ENCODE measurements at regions not wholly inside any gene's neighbourhood (a gene's known extent, or its start where the extent isn't known, plus 50 kb on each side); places are given as distances from the start of the nearest gene placed in this dataset.
A peak's percentile ranks its signal among the peaks of the same experiment; 100 is the strongest.

DNA sequence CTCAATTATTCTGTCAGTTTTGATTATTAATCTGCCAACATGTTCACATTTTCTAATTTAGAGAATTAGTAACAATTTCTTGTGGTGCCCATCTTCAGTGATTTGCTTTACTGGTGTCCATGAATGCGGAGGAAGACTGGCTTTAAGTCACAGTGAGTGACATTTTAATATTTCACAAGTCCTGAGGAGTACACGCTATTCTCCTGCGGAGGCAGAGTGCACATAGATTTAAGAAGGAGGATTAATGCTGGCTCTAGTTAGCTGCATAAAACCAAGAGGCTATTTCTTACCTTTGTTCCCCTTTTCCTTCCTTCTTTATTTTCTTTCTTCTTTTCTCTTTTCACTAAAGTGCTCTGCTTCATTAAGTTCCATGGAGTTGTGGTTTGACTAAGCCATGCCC is 495.2 kb upstream of the IGFBP7 start:
- Mint-ChIP-seq H3K9me3 (peaks cover 2 to 7% (median 6%) of the 10 kb centered on the region in 3 donors), H3K27me3 (no peaks in the 10 kb centered on the region), H3K36me3 (no peaks in the 10 kb centered on the region), H3K27ac (no peak overlapping the region), H3K4me1 (no peaks in the 10 kb centered on the region), H3K4me3 (no peak overlapping the region)

DNA sequence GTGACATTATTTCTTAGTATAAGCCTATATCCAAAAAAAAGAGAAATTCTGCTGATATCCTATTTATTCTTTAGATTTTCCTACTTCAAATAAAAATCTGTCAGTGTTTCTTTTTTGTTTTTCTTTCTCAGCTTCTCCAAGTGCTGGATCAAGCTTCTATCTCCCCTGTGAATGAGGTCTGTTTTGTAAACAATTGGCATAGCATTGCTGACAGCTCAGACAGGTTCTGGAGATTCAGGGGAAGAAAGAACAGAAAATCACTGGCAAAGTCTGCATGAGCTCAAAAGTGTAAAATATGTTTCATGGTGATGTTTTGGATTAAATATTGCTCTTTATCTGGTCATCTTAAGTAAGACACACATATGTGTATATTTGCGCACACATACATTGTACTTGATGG is 492.0 kb upstream of the IGFBP7 start:
- Mint-ChIP-seq H3K4me1 (no peaks in the 10 kb centered on the region), H3K9me3 (peaks cover 2 to 7% (median 5%) of the 10 kb centered on the region in 3 donors), H3K36me3 (no peaks in the 10 kb centered on the region), H3K4me3 (no peak overlapping the region), H3K27me3 (no peaks in the 10 kb centered on the region), H3K27ac (no peak overlapping the region)

- Mint-ChIP-seq H3K27me3 (no peaks in the 10 kb centered on the region), H3K36me3 (no peaks in the 10 kb centered on the region), H3K27ac (peak overlapping the region in 1 of 3 donors; percentile 4), H3K9me3 (peaks cover 2 to 10% (median 7%) of the 10 kb centered on the region in 3 donors), H3K4me1 (no peaks in the 10 kb centered on the region), H3K4me3 (no peak overlapping the region)
Observed at GRCh38 chr4:57591073-57591472, 480.9 kb upstream of the IGFBP7 start.

GRCh38 chr4:57588557-57588956 is 478.4 kb upstream of the IGFBP7 start:
- no peak overlapping the region for H3K4me3 Mint-ChIP-seq

GRCh38 chr4:57580710-57581599 is 470.8 kb upstream of the IGFBP7 start:
- H3K27ac Mint-ChIP-seq: no peak overlapping the region
- no peaks in the 10 kb centered on the region for H3K36me3 Mint-ChIP-seq
- no peaks in the 10 kb centered on the region for H3K27me3 Mint-ChIP-seq
- peaks cover 0 to 14% (median 10%) of the 10 kb centered on the region in 3 donors for H3K9me3 Mint-ChIP-seq
- H3K4me3 Mint-ChIP-seq: no peak overlapping the region
- H3K4me1 Mint-ChIP-seq: no peaks in the 10 kb centered on the region

More at GRCh38 chr4:57588557-57588956, 478.4 kb upstream of the IGFBP7 start:
- no peaks in the 10 kb centered on the region for H3K27me3 Mint-ChIP-seq
- no peaks in the 10 kb centered on the region for H3K4me1 Mint-ChIP-seq
- no peaks in the 10 kb centered on the region for H3K36me3 Mint-ChIP-seq
- peaks cover 2 to 12% (median 9%) of the 10 kb centered on the region in 3 donors for H3K9me3 Mint-ChIP-seq
- H3K27ac Mint-ChIP-seq: no peak overlapping the region

GRCh38 chr4:57575426-57575825 is 465.2 kb upstream of the IGFBP7 start:
- H3K27me3 Mint-ChIP-seq: no peaks in the 10 kb centered on the region
- H3K27ac Mint-ChIP-seq: no peak overlapping the region
- no peaks in the 10 kb centered on the region for H3K36me3 Mint-ChIP-seq
- H3K4me1 Mint-ChIP-seq: no peaks in the 10 kb centered on the region
- H3K9me3 Mint-ChIP-seq: peaks cover 0 to 13% (median 7%) of the 10 kb centered on the region in 3 donors
- H3K4me3 Mint-ChIP-seq: no peak overlapping the region

GRCh38 chr4:57554556-57555092 is 444.4 kb upstream of the IGFBP7 start:
- Mint-ChIP-seq H3K4me3 (no peak overlapping the region), H3K9me3 (peaks cover 0 to 5% (median 5%) of the 10 kb centered on the region in 3 donors), H3K27ac (no peak overlapping the region), H3K4me1 (no peaks in the 10 kb centered on the region), H3K36me3 (no peaks in the 10 kb centered on the region), H3K27me3 (no peaks in the 10 kb centered on the region)

DNA sequence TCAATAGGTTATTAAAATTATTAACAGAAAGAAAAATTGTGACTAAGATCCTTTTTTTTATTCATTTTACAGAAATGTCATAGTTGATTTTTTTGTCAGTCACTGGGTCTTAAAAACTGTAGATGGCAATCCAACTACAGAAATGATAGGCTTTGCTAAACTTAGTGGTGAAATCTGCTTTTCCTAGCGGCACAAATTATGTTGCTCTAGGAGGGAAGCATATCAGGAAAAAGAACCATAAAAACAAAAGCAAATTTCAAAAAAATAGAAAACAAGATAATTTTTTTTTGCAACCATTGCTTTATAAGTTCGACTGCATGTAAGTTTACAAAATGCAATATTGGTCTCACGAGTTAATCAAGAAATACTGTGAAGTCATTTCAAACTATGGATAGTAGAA is 443.5 kb upstream of the IGFBP7 start:
- Mint-ChIP-seq H3K36me3 (no peaks in the 10 kb centered on the region), H3K4me3 (no peak overlapping the region), H3K27me3 (no peaks in the 10 kb centered on the region), H3K9me3 (peaks cover 0 to 5% (median 4%) of the 10 kb centered on the region in 3 donors), H3K27ac (no peak overlapping the region), H3K4me1 (no peaks in the 10 kb centered on the region)

DNA sequence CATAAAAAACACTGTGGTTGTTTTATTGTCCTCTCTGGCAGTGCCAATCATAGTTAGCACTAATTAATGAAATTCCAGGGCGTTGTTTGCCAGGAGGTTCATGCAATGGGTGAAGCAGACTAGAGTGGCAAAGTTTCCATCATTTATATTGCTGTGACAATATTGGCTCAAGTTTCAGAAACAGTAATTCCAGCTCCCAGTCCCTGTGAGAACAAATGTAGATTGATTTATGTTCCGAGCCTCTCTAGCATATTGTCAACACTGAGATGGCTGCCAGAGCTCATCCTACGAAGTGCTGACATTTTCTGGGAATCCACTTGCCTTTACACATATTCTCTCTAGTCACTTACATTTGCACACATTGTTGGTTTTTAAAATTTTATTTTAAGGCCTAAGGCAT is 440.0 kb upstream of the IGFBP7 start:
- Mint-ChIP-seq H3K4me1 (no peaks in the 10 kb centered on the region), H3K27ac (no peak overlapping the region), H3K4me3 (no peak overlapping the region), H3K27me3 (no peaks in the 10 kb centered on the region), H3K9me3 (peaks cover 0 to 10% (median 0%) of the 10 kb centered on the region in 3 donors), H3K36me3 (no peaks in the 10 kb centered on the region)

DNA sequence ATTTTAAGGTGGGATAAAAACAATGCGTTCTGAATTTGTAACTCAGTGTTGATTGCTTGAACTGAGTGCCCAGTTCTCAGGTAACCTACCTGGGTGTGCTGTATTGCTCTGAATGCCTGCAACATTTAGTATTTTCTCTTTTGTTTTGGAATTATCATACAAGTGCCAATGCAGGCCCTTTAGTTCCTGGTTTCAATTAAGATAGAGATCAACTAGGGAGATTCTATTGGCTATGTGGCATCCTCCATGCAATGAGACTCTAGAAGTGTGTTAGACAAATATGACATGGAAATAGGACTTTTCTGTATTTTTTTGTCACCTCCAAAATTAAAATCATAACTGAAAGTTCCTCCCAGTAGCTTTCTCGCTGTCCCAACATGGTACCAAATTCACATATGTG is 438.7 kb upstream of the IGFBP7 start:
- Mint-ChIP-seq H3K36me3 (no peaks in the 10 kb centered on the region), H3K27ac (no peak overlapping the region), H3K27me3 (no peaks in the 10 kb centered on the region), H3K4me1 (no peaks in the 10 kb centered on the region), H3K4me3 (no peak overlapping the region), H3K9me3 (peaks cover 0 to 5% (median 0%) of the 10 kb centered on the region in 3 donors)

GRCh38 chr4:57544811-57545654 is 434.8 kb upstream of the IGFBP7 start:
- H3K9me3 Mint-ChIP-seq: peaks cover 0 to 5% (median 0%) of the 10 kb centered on the region in 3 donors
- H3K4me1 Mint-ChIP-seq: no peaks in the 10 kb centered on the region
- no peak overlapping the region for H3K4me3 Mint-ChIP-seq
- no peaks in the 10 kb centered on the region for H3K36me3 Mint-ChIP-seq
- no peaks in the 10 kb centered on the region for H3K27me3 Mint-ChIP-seq
- H3K27ac Mint-ChIP-seq: no peak overlapping the region

DNA sequence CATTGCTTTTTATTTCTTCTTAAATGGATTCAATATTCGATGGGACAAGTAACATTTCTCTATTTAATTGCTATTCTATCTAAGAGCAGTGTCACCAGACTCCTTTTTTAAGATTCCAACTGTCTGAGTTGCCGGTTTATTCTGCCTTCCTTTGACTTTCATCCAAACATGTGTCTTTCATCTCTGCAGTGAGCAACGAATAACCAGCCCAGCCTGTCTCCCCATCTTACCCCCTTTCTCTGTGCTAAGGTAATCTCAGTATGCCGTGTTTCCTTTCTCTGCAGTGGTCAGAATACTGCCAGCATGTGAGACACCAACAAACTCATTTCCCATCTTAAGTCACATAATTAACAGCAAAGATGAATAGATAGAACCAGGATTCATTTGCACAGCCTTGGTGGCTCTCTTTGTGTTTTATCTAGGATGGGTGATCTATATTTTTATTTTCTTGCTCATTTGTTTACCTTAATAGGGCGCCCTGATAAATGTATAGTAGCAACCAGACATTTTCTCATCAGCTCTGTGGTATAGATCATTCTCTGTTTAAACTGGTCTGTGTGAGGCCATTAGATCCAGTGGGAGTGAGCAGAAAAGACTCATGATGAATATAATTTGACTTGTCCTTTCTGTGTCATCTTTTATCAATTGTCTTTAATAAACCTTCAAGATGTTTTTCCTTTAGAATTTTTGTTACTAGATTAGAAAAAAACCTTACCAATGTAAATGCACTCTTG is 394.8 kb upstream of the IGFBP7 start:
- no peaks in the 10 kb centered on the region for H3K36me3 Mint-ChIP-seq
- H3K4me1 Mint-ChIP-seq: no peaks in the 10 kb centered on the region
- peaks cover 0 to 6% (median 4%) of the 10 kb centered on the region in 3 donors for H3K9me3 Mint-ChIP-seq
- H3K4me3 Mint-ChIP-seq: no peak overlapping the region
- no peak overlapping the region for H3K27ac Mint-ChIP-seq
- no peaks in the 10 kb centered on the region for H3K27me3 Mint-ChIP-seq

DNA sequence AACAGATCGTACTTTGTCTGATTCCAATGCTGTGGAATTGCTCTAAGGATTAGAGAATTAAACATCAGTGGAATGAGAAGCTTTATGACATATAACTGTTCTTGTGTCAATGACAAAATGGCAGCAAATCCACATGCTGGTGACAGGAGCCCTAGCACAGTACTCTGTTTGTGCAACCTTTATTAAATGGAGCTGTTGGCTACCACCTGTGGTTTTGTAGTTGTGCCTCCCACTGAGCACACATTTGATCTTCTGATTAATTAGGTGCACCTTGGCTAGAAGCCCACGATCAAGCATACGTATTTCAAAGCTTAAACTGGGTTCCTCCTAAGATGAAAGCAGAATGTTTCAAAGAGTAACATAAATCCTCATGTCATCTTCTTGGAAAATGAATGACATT is 394.0 kb upstream of the IGFBP7 start:
- H3K4me3 Mint-ChIP-seq: no peak overlapping the region
- no peaks in the 10 kb centered on the region for H3K4me1 Mint-ChIP-seq
- no peaks in the 10 kb centered on the region for H3K27me3 Mint-ChIP-seq
- H3K9me3 Mint-ChIP-seq: peaks cover 0 to 6% (median 2%) of the 10 kb centered on the region in 3 donors
- H3K27ac Mint-ChIP-seq: no peak overlapping the region
- H3K36me3 Mint-ChIP-seq: no peaks in the 10 kb centered on the region

DNA sequence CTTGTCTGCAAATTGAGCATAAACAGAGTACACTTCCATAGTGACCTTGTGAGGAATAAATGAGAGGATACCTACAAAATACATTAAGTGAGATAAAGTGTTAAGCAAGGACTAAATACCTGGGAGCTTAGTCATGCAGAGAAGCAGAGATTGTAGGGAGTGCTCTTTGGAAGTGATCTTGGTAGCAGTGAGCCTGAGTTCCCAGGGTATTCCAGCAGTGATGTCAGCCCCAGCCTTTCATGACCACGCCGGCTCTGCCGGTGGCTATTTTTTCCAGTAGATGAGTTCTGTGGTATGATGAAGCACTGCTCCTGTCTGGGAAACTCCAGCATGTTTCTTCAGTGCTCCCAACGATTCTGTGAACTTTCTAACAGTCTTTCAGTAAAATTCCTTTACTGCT is 391.5 kb upstream of the IGFBP7 start:
- no peaks in the 10 kb centered on the region for H3K27me3 Mint-ChIP-seq
- H3K4me1 Mint-ChIP-seq: no peaks in the 10 kb centered on the region
- H3K9me3 Mint-ChIP-seq: peaks cover 2 to 11% (median 2%) of the 10 kb centered on the region in 3 donors
- H3K36me3 Mint-ChIP-seq: no peaks in the 10 kb centered on the region
- no peak overlapping the region for H3K27ac Mint-ChIP-seq
- no peak overlapping the region for H3K4me3 Mint-ChIP-seq

All from IgD-negative memory B cell (primary cell).